Smooth muscle cell (in vitro differentiated cells): ENCODE measurements at regions not wholly inside any gene's neighbourhood (a gene's known extent, or its start where the extent isn't known, plus 50 kb on each side); places are given as distances from the start of the nearest gene placed in this dataset.

Source experiments
- DNase-seq: peaks from one replicate; lab custom pipeline; 2025; ENCODE audit not compliant: unreplicated experiment; lab: John Stamatoyannopoulos, UW
- H2AFZ ChIP-seq: fragments of 200-600 bp; sonication (generic); 2 replicates; pipeline ENCODE4 v1.6.0; 2016; ENCODE audit warnings: antibody characterized with exemption, low read depth, mild to moderate bottlenecking
- H3F3A ChIP-seq: fragments of 200-600 bp; sonication (generic); 2 replicates; pipeline ENCODE4 v1.6.0; 2017; ENCODE audit warnings: antibody characterized with exemption, low read depth
- H3K27ac ChIP-seq: fragments of 200-600 bp; sonication (generic); 2 replicates; pipeline ENCODE4 v1.5.1; 2016; ENCODE audit warnings: low read depth, mild to moderate bottlenecking
- H3K27me3 ChIP-seq: fragments of 200-600 bp; sonication (generic); 2 replicates; pipeline ENCODE4 v1.6.1; 2016; ENCODE audit warnings: low read depth, mild to moderate bottlenecking
- H3K36me3 ChIP-seq: fragments of 200-600 bp; sonication (generic); 2 replicates; pipeline ENCODE4 v1.5.1; 2016; ENCODE audit warnings: low read depth
- H3K4me1 ChIP-seq: fragments of 200-600 bp; sonication (generic); 2 replicates; pipeline ENCODE4 v1.5.1; 2016; ENCODE audit warnings: low read depth
- H3K4me2 ChIP-seq: fragments of 200-600 bp; sonication (generic); 2 replicates; pipeline ENCODE4 v1.6.0; 2016; ENCODE audit warnings: mild to moderate bottlenecking
- H3K4me3 ChIP-seq: fragments of 200-600 bp; sonication (generic); 2 replicates; pipeline ENCODE4 v1.5.1; 2016; ENCODE audit warnings: mild to moderate bottlenecking
- H3K79me2 ChIP-seq: fragments of 200-600 bp; sonication (generic); 2 replicates; pipeline ENCODE4 v1.6.0; 2016; ENCODE audit warnings: low read depth, mild to moderate bottlenecking
- H3K9ac ChIP-seq: fragments of 200-600 bp; sonication (generic); 2 replicates; pipeline ENCODE4 v1.6.0; 2016; ENCODE audit warnings: low read depth
- H3K9me3 ChIP-seq: fragments of 200-600 bp; sonication (generic); replicated peaks from 2 replicates; pipeline ENCODE4 v1.5.1; 2016; ENCODE audit warnings: low read depth
- H4K20me1 ChIP-seq: fragments of 200-600 bp; sonication (generic); 2 replicates; pipeline ENCODE4 v1.6.0; 2016; ENCODE audit warnings: low read depth
- CTCF ChIP-seq: fragments of 200-600 bp; sonication (generic); IDR thresholded peaks from 2 replicates; pipeline ENCODE4 v1.5.1; 2017; ENCODE audit warnings: borderline replicate concordance, mild to moderate bottlenecking, antibody characterized with exemption; ENCODE audit not compliant: insufficient read depth, poor library complexity, severe bottlenecking
- WGBS: methylation state at CpG from one replicate; pipeline ENCODE4 v1.1.7; 2016; ENCODE audit warnings: low lambda C conversion rate; 5-methylcytosine and 5-hydroxymethylcytosine counted together

- H3K36me3 ChIP-seq = no peaks in the 10 kb centered on the region
- no peak for TF ChIP-seq CTCF
- H3K27ac ChIP-seq = peak overlapping the region; percentile 71
- no peak for DNase-seq
- peak overlapping the region; percentile 68 for H3K9ac ChIP-seq
- H3K79me2 ChIP-seq = peaks cover 64% of the 10 kb centered on the region
- H3K4me2 ChIP-seq = peak overlapping the region; percentile 97
- H3K4me3 ChIP-seq = peak overlapping the region; percentile 80
- under 1% methylated on average over 57 of the region's 57 CpGs for WGBS
- peaks cover 7% of the 10 kb centered on the region for H3F3A ChIP-seq
- no peaks in the 10 kb centered on the region for H3K27me3 ChIP-seq
- peak overlapping the region; percentile 98 for H2AFZ ChIP-seq
- H3K4me1 ChIP-seq = peaks cover 14% of the 10 kb centered on the region
- no peaks in the 10 kb centered on the region for H4K20me1 ChIP-seq
- H3K9me3 ChIP-seq = no peaks in the 10 kb centered on the region
Observed at GRCh38 chr11:16604794-16605388, 133.6 kb upstream of the C11orf58 start.

- Histone ChIP-seq H4K20me1 (no peaks in the 10 kb centered on the region), H3K79me2 (peaks cover 65% of the 10 kb centered on the region), H3K4me2 (peak overlapping the region; percentile 97), H3K4me1 (peaks cover 14% of the 10 kb centered on the region), H3K36me3 (no peaks in the 10 kb centered on the region), H3K4me3 (peak overlapping the region; percentile 80), H3K9me3 (no peaks in the 10 kb centered on the region), H3K27me3 (no peaks in the 10 kb centered on the region), H2AFZ (peak overlapping the region; percentile 98), H3K27ac (peak overlapping the region; percentile 71), H3F3A (peaks cover 7% of the 10 kb centered on the region), H3K9ac (peak overlapping the region; percentile 68)
- DNase-seq = no peak
- WGBS = 5% methylated on average over 53 of the region's 53 CpGs
- TF ChIP-seq CTCF = no peak
Observed at GRCh38 chr11:16603890-16604793, 134.3 kb upstream of the C11orf58 start.

GRCh38 chr11:16603245-16603644 lies 135.2 kb upstream of the C11orf58 start:
- Histone ChIP-seq H3F3A (peaks cover 7% of the 10 kb centered on the region), H3K4me2 (peak overlapping the region; percentile 97), H3K9ac (no peak overlapping the region), H3K4me1 (peaks cover 10% of the 10 kb centered on the region), H3K36me3 (no peaks in the 10 kb centered on the region), H3K4me3 (peak overlapping the region; percentile 80), H2AFZ (no peak overlapping the region), H3K27me3 (no peaks in the 10 kb centered on the region), H4K20me1 (no peaks in the 10 kb centered on the region), H3K79me2 (peaks cover 71% of the 10 kb centered on the region), H3K9me3 (no peaks in the 10 kb centered on the region), H3K27ac (no peak overlapping the region)
- no peak for TF ChIP-seq CTCF
- 44% methylated on average over 2 of the region's 2 CpGs for WGBS
- no peak for DNase-seq
